HL-60/S4 treated with phorbol 12-myristate 13-acetate at 8.2 ng/mL for 4 days and 3 days (cell line): ENCODE measurements at regions not wholly inside any gene's neighbourhood (a gene's known extent, or its start where the extent isn't known, plus 50 kb on each side); places are given as distances from the start of the nearest gene placed in this dataset.

ENCODE experiments used
- in situ Hi-C: fragments of 300-500 bp; cut with MboI; formaldehyde crosslinking; loops from 2 replicates; pipeline ENCODE4 v1.15.0; 2022; ENCODE audit warnings: low sequenced_read_pairs

GRCh38 chr3:106249981-106250380 lies 381.2 kb upstream of the CBLB start:
- in situ Hi-C loops: no loop called here

DNA sequence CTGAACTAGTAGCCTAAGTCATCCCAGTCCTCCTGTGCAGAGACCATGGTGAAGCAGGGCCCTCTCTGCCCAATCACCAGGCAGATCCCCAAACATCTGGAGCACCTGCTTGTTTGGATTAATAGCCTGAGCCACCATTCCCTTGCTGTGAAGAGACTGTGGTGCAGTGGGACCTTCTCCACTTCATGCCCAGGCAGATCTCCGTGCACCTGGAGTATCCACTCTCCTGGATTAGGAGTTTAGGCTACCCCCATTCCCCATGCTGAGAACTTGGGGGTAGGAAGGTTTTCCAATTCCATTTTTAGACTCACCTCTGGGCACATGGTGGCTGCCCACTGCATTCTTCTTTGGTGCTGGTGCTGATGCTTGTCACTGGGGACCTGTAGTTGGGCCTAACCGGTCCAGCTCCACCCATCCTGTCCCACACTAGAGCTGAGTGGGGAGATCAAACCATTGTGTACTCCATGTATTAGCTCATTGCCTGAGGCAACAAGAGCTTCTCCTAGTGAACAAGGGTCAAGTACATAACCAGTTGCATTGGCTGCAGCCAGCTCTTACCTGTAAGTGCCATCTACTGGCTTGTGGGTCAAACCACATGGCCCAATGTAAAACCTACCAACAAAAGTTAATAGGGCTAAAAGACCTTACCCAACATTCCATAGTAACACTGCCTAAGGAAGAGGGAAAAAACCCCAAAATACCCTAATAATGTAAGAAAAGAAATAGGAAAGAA lies 382.5 kb upstream of the CBLB start:
- in situ Hi-C loops: no loop called here

GRCh38 chr3:106255870-106256248 lies 387.0 kb upstream of the CBLB start:
- in situ Hi-C loops: no loop called here

DNA sequence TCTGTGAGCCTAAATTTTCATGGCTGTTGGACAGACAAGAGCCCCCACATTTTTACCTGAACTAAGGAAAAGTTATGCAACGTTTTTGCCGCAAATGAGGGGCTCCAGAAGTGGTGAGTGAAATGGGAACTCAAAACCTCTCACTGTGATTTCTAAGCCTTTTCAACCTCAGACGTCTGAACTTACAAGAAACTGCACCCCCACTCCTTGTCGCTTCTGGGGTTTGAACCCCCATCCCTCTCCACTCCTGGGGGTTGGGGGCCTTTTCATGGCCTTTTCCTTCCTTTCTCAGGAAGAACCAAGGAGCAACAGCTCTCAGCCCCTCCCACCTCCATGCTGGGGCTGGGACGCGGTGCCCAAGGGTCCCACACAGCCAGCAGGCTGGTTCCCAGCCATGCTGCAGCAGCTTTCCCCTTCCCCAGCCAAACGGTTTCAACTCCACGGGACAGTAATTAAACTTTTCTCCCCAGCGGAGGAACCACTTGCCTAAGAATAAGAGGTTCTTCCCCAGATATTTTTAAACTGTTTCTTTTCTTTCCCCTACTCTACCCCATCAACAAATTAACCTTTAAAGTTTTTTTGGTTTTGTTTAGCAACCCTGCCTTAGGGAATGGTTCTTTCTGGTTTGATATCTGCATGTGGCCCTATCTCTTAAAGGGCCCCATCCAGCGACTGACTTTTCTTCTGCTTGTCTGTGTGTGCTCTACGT lies 387.6 kb upstream of the CBLB start:
- in situ Hi-C loops: no loop called here

GRCh38 chr3:106257172-106257571 lies 388.4 kb upstream of the CBLB start:
- in situ Hi-C loops: no loop called here

- in situ Hi-C loops: no loop called here
Observed at GRCh38 chr3:106261396-106261795, 392.6 kb upstream of the CBLB start.

DNA sequence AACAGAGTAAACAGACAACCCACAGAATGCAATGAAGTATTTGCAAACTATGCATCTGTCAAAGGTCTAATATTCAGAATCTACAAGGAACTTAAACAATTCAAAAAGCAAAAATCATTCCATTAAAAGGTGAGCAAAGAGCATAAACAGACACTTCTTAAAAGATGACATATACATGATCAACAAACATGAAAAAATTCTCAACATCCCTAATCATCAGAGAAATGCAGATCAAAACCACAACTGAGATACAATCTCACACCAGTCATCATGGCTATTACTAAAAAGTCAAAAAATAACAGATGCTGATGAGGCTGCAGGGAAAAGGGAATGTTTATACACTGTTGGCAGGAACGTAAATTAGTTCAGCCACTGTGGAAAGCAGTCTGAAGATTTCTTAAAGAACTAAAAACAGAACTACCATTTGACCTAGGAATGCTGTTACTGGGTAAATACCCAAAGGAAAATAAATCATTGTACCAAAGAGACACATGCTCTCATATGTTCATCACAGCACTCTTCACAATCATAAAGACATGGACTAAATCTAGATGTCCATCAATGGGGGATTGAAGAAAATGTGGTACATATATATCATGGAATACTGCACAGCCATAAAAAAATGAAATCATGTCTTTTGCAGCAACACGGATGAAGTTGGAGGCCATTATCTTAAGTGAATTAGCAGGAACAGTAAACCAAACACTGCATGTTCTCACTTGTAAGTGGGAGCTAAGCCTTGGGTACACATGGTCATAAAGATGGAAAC lies 393.3 kb upstream of the CBLB start:
- in situ Hi-C loops: no loop called here

- in situ Hi-C loops: no loop called here
Observed at GRCh38 chr3:106263011-106263410, 394.2 kb upstream of the CBLB start.

GRCh38 chr3:106263546-106263945 lies 394.7 kb upstream of the CBLB start:
- in situ Hi-C loops: no loop called here

- in situ Hi-C loops: no loop called here
Observed at GRCh38 chr3:106265704-106266103, 396.9 kb upstream of the CBLB start.

DNA sequence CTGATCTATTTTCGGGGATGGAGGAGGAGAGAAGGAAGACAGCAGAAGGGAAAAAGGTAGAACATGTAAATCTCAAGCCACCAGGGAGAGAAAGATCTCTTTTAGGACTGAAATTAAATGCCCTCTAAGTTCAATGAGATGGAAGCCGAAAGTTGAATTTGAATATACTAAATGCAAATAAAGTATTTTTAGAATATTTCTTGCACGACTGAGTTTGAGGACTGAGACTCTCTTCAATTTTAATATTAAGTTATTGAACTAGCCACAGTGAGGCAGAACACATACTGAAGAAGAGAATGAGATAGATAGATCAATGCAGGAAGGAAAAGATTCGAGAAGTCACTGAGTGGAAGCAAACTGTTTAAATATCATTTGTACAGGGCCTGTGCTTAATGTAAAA lies 399.9 kb upstream of the CBLB start:
- in situ Hi-C loops: no loop called here

DNA sequence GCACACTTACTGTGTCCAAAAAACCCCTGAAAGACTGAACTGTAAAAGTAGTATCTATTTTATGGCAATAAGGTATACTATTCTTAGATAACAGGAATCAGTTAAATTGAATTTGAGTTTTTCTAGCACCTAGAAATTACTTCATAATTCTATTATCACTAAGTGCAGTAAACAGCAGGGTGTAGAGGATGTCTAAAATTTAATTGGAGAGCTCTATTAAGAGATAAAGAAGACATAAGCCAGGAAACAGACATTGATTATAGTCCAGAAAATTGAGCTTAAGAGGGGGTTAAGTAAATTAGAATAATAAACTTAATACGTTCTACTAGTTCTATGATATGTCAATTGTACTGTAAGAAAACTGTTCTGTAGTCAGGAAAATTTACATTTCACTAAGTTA lies 403.5 kb upstream of the CBLB start:
- in situ Hi-C loops: no loop called here

DNA sequence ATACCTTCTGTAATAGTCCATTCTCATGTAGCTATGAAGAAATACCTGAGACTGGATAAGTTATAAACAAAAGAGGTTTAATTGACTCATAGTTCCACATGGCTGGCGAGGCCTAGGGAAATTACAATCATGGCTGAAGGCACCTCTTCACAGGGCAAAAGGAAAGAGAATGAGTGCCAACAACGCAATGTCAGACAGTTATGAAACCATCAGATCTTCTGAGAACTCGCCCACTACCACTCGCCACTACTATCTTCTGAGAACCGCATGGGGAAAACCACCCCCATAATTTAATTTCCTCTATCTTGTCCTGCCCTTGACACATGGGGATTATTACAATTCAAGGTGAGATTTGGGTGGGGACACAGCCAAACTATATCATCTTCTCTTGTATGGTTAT lies 406.8 kb upstream of the CBLB start:
- in situ Hi-C loops: no loop called here

DNA sequence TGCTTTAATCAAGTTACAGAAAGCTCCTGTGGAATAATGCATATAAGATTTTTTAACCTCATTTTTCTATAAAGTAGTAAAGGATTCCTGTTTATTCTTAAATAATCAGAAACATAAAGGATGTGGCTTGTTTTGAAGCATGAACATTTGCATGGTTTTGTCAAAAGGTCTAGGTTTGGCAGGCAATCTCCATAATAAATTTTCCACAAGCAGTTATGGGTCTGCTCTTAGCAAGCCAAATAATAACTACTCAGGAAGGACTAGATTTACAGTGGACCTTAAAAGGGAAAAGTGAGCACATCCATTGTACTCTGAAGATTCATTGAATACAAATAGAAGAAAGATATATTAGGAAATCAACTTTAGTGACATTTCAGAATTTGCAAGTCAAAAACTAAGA lies 407.3 kb upstream of the CBLB start:
- in situ Hi-C loops: no loop called here

- in situ Hi-C loops: no loop called here
Observed at GRCh38 chr3:106276755-106277612, 408.2 kb upstream of the CBLB start.

- in situ Hi-C loops: no loop called here
Observed at GRCh38 chr3:106277731-106278130, 408.9 kb upstream of the CBLB start.

- in situ Hi-C loops: no loop called here
Observed at GRCh38 chr3:106281221-106281620, 412.4 kb upstream of the CBLB start.

GRCh38 chr3:106282943-106283342 lies 414.1 kb upstream of the CBLB start:
- in situ Hi-C loops: no loop called here

DNA sequence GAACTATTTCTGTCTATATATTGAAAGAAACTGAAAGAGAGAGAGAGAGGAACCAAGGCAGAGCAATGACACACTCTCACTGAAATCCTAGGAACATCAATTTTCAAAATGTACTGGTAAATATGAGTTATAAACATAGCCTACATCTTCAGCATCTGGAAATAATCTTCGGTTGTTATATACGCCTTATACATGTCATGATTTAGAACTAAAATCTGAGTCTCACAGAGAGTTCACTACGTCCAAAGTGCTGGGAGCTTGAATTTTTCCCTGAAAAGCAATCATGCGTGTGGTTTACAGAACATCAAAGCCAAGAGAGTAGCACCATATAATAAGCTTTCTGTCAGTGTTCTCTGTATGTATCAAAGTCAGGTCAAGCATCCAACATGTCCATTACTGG lies 420.0 kb upstream of the CBLB start:
- in situ Hi-C loops: no loop called here

DNA sequence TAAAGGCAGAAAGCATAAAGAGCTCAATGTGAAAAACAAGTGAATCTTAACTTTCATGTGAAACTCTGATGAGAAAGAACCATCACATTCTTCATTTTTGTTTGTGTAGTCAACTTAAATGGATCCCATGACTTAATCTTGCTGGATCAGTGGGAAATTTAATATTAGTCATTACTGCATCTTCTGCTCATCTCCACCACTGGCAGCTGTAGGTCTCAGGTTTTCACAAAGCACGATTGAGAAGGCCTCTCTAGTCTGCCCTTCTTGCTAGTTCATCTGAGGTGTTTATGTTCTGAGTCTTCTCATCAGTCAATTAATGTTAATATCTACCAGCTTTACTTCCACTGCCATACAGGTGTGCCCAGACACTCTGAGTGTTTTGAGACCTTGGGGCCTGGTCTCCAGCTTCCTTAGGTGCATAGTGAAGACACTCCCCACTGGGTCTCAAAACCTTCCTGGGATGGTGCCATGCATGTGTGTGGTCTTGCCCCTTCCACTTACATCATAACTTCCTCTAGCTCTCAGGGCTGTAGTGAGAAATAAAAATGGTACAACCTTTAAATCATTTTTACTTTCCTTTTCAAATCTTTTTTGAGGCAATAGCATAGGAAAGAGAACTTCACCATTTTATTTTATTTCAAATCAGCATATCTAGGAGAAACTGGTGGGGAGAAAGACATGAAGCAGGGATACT lies 421.6 kb upstream of the CBLB start:
- in situ Hi-C loops: no loop called here
